T-helper 22 cell (primary cell): ENCODE measurements at regions not wholly inside any gene's neighbourhood (a gene's known extent, or its start where the extent isn't known, plus 50 kb on each side); places are given as distances from the start of the nearest gene placed in this dataset.
"Not testable (repeated sequence)": the region's sequence is repeated elsewhere in the genome, so short reads cannot be mapped to it uniquely, and the experiment has no call there.

ENCODE experiments used
- DNase-seq: peaks from one replicate; pipeline ENCODE4 v3.0.0-alpha.2; 2020; ENCODE audit warnings: low read depth

DNA sequence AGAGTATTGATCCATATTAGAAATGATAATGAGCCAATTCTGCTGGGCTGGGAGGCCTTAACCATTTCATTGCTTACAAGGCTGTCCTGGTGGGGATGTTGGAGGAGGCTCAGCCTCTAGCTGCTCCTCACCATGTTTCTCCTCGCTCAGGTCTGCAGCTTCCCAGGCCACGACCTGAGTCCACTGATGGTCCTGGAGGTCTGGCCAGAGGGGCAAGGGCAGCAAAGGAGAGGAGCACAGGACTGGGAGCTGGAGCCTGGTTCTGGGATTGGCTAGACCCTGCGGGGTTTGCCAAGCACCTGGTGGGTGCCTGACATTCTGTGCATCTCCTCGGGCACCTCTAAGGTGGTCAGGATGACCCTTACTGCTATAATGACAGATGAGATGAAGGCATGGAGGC lies 92.6 kb downstream of the KIF26A start:
- DNase-seq, result no peak

DNA sequence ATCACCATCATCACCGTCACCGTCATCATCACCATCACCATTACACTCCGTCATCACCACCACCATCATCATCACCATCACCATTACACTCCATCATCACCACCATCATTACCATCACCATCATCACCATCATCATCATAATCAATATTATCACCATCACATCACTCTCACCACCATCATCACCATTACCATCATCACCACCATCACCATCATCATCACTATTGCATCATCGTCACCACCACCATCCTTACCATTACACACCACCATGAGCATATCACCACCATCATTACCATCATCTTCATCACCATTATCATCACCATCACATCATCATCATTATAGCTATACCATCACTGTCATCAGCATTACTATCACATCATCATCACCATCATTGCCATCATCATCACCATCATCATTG lies 93.7 kb downstream of the KIF26A start:
- no peak for DNase-seq

DNA sequence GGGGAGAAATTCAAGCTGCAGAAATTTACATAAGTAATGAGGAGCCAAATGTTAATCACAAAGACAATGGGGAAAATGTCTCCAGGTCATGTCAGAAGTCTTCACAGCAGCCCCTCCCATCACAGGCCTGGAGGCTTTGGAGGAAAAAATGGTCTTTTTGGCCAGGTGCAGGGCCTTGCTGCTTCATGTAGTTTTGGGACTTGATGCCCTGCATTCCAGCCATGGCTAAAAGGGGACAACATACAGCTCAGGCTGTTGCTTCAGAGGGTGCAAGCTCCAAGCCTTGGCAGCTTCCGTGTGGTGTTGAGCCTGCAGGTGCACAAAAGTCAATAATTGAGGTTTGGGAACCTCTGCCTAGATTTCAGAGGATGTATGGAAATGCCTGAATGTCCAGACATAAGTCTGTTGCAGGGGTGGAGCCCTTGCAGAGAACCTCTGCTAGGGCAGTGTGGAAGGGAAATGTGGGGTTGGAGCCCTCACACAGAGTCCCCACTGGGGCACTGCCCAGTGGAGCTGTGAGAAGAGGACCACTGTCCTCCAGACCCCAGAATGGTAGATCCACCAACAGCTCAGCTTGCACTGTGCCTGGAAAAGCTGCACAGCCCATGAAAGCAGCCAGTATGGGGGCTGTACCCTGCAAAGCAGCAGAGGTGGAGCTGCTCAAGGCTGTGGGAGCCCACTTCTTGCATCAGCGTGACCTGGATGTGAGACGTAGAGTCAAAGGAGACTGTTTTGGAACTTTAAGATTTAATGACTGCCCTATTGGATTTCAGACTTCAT lies 95.8 kb downstream of the KIF26A start:
- not testable (repeated sequence) for DNase-seq

DNA sequence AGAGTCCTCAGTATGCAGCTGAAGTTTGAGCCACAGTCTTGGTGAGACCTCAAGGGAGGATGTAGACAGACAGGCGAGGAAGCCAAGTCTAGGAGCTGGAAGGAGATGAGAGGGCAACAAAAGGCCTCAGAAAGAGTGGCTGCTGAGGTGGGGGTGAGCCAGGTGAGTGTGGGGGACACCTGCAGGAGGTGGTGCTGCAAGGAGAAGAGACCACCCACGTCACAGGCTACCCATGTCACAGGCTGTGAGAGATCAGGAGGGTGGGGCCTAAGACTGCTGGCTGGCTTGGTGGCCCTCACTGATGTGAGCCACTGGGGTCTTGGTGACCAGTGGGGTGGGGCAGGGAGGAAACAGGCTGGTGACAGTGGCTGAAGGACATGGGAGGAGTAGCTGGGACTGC lies 97.3 kb downstream of the KIF26A start:
- DNase-seq, result no peak

DNA sequence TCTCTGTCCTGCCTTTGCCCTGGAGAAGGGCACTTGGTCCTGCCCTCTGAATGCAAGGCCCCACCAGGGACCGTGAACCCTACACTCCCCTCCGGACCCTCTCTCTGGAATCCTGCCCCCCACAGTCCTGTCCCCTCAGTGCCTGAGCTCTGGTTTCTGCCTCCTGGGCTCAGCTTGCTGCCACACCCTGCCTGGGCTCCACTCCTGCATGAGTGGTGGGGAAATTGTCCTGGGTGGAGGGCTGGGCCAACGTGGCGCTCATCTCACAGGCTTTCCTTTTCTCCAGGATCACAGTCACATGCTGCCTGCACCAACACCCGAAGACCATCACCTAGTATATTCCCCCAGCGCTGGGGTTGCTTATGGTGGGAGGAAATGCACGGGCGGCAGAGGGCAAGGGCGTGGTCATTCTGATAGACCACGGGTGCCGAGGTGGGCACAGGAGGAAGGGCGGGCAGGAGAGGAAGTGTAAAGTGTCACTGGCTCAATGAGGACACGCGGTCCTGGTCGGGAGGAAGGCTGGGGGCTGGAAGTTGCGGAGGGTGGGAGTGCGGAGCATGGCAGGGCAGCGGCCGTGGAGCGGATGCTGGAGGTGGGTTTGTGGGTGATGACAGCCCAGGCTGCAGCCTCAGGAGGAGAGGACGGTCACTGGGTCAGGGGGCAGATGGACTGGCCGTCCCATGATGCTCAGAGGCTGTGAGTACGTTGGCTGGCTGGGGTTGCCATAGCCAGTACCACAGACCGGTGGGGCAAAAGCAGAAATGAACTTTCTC lies 99.5 kb downstream of the KIF26A start:
- DNase-seq, result no peak

DNA sequence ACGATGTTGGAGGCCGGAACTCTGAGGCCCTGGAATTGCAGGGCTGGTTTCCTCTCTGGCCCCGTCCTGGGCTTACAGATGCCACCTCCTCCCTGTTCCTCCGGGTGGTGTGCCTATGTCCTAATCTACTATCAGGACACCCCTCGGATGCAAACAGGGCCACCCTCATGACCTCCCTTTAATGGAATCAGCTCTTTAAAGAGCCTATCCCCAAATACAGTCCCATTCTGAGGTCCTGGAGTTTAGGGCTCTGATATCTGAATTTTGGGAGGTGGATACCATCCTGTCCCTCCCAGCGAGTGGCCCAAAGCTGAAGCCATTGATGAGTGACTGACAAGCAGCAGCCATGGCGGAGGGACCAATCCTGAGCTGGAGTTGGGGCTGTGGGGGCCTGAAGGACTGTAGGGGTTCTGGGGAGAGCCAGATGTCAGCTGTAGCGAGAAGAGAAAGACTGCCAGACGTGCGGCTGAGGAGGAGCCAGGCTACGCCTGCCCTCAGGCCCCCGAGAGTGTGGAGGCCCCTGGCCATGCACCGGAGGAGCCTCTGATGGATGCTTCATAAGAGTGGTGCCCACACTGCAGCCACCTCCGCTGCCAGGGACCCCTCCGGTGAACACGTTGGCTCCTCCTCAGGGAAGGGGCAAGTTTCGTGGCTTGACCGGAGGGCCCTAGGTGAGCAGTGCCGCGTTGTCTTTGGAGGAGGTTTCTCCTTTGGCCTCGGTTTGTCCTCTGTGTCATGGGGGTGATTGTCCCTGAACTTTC lies 100.2 kb downstream of the KIF26A start:
- no peak for DNase-seq

DNA sequence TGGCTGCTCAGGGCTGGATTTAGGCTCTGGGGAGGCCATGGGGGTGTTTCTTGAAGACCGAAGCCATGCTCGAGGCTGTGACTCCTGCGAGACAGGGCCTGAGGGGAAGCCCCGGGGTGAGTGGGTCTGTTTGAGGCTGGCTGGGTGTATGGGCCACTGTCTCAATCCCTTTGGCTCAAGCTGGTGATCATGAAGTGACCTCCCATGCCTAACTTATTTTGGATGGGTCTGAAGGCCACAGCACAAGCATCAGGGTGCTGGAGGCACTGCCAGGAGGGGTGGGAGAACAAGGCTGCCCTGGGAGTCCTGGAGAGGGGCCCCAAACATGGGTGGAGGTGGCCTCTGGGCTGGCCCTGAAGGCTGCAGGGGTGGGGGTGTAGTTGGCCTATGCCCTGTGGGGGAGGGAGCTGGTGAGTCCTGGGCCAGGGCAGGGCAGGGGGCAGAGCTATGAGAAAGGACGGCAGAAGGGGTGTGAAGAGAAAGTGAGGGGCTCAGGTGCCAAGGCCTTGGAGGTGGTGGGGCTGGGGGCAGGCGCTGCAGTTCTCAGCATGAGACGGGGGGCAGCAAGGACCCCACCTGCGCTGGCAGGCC lies 100.9 kb downstream of the KIF26A start:
- no peak for DNase-seq

DNA sequence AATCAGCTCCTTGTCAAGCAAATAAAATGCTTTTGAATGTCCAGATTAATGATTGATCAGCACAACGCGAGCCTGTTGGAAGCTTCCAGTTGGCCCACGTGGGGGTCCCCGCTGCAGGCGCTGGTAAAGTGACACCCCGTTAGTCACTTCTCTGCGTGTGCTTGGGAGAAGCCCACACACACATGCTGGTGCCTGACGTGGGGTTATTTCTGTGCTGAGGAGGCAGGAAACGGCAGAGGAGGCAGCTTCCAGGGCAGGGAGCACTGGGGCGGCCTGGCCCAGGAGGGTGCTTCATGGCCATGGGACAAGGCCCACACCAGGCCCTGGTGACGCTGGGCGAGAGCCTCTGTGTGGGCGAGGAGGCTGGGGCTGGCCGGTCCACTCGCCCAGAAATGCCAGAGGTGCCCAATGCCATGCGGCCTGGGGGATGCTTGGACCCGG lies 101.5 kb downstream of the KIF26A start:
- no peak for DNase-seq

DNA sequence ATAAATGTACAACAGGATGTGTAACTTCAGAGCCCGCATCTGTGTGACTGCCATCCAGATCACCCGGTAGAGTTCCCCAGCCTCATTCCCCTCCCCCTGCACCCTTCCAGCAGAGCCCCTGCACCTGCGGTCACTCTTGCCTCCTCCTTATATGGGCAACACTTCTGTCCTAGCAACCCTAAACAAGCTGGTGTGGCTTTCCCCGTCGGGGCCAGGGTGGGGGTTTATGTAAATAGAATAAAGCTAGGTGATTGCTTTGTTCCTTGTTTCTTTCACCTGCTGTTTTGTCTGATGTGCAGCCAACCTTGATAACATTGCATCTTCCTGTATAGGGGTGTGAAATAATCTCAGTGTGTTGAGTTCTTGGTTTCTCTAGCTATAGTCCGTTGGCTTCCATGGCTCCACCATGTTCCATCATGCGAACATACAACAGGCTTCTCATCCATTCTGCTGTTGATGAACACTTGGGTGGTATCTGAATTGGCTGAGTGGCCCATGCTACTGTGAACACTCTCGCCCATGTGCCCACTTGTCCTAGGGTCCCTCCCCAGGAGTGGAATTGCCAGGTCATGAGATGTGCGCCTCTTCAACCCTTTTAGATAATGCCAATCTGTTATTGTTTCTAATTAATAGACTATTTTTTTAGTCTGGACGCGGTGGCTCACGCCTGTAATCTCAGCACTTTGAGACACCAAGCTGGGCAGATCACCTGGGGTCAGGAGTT lies 102.2 kb downstream of the KIF26A start:
- DNase-seq, result no peak

DNA sequence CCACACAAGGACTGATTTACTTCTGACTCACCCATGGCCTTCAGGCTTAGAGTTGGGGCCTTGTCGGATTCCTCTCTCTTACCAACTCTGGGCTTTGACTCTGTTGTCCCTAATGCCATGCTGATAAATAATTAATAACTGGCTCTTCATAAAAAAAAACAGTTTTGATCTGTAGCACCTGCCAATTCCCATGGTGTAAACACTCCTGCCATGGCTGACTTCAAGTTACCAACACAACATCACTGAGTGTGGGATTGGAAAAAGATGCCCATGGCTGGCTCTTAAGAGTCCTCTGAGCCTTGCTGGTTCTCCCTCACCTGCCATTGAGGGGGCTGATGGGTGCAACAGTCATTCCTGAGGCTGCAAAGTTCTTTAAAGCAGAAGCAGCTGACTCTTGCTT lies 104.8 kb downstream of the KIF26A start:
- no peak for DNase-seq

DNA sequence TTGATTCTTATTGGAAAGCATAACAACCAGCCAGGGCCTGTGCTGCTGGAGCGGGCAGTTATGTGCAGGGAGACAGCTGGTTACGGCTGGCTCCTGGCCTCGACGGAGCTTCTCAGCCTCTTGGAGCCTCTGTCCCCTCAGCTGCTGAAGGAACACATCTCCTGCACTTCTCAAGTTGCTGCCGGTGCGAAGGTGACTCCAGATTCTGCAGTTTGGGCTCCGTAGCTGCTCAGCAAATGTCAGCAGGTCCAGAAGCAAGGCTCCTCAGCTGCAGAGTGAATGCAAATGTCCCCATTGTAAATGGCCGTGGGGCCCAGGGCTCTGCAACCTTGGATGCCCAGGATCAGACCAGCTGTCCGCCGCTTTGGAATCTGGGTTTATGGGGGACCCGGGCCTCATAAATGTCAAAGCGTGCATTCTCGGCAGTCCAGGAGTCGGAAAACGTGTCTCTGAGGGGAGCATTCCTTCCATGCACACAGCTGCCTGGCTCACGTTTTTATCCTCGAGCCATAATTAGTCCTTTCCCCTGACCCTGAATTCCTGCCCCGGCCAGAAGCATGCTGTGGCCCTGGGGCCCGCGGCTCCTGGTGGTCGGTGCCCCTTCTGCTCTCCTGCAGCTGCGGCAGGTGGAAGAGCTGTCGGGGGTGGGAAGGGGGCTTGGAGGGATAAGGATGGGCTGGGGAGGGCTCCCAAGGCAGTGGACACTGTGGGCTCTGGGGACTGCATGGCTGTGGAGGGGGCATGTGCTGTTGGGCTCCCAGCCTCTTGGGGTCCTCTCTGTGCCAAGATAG lies 106.0 kb downstream of the KIF26A start:
- DNase-seq, result no peak

DNA sequence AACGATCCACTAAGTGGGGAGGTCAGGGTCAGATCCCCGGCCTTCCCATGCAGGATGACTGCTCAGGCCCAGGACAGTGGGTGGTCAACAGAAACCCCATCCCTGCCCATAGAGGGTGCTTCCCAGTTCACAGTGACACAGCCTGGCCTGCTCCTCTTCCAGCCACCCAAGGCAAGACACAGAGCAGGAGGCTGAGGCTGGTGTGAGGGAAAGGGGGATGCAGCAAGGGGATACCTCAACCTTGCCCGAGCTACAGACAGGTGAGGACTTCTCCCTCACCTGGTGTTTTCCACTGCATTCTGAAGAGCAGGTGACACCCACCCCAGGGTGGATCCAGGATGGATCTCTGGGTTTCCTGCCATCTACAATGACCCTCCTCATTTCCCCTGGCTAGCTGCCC lies 106.7 kb downstream of the KIF26A start:
- no peak for DNase-seq

DNA sequence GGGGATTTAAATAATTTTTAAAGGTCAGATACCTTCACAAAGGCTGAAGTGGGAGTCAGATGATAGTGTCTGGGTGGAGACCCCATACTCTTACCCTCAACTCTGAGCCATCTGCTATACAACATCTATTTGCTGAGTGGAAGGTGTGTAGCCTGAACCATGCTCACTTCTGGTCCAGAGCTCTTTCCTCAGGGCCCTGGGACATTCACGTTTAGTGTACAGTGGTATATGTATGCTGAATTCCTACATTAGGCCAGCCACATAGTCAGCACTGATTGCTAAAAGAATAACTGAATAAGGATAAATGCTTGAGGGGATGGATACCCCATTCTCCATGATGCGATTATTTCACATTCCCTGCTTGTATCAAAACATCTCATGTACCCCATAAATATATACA lies 107.3 kb downstream of the KIF26A start:
- DNase-seq, result no peak

DNA sequence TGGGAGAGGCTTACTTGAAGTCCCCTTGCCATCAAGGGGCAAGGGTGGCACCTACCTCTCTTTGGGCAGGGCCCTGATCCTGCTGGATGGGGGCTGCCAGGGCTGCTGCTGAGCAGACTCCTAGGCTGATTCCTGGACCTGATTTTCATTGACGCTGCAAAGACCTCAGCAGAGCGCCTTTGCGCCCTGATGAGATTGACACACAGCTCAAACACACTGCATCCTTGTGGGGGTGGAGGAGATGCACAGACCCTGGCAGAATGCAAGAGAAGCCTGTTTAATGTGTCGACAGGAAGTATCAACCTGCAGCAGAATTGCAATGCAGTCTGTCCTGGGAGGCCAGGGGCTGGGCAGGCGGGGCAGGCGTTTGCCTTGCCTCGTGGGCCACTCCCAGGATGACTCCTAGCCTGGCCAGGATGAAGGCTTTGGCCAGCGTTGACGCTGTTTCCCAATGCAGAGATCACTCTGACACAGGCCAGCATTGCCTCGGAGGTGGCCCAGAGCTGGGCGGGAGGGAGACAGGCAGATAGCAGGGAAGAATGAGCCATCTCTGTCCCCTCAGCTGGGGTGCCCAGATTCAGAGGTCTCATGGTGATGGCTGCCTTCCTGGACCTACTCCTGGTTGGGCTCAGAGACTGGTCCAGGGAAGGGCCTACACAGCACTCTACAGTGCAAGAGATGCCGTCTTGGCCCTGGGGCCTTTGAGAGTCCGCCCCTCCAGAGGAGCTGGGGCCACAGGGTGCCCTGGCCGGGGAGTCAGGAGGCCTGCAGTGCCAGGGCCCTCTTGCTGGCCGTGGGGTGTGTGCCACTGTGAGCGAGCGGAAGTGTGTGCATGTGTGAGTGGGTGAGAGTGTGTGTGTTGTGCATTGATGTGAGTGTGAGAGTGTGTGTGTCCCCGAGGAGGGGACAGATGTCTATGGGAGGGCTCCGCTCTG lies 108.3 kb downstream of the KIF26A start:
- DNase-seq, result no peak

DNA sequence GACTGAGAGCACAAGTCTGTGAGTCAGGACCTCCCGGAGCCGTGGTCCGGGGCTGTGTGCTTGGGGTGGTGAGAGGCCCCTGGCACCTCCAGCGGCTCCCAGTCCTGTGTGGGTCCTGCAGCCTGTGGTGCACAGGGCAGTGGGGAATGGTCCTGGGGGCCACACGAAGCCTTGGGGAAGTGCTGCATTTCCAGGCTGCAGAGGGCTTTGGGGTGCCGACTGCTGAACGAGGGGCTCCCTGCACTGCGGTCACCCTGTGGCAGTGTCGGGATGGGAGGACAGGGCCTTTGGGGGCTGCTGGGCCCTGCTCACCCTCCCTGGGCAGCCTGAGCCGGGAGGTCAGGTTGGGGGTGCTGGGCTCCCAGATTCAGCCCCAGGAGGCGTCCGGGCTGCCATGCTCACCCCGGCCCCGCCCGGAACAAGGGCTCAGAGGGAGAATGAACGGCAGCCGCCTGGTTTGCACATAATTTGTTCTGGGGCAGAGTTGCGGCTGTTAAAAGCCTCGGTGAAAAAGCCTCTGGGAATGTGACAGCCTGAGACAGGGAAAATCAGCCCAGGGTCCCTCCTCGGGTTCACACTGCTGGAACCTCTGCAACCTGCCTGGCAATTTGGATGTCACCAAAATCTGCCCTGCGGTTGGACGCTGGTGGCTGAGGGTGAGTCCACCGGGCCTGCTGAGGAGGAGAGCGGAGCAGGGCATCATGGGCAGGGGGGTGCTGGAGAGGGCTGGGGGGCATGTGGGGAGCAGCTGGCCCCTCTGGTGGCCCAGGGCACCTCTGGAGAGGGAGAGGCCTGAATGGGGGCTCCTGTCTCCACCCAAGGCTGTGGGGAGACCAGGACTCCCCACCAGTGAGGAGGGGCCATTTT lies 109.2 kb downstream of the KIF26A start:
- no peak for DNase-seq

DNA sequence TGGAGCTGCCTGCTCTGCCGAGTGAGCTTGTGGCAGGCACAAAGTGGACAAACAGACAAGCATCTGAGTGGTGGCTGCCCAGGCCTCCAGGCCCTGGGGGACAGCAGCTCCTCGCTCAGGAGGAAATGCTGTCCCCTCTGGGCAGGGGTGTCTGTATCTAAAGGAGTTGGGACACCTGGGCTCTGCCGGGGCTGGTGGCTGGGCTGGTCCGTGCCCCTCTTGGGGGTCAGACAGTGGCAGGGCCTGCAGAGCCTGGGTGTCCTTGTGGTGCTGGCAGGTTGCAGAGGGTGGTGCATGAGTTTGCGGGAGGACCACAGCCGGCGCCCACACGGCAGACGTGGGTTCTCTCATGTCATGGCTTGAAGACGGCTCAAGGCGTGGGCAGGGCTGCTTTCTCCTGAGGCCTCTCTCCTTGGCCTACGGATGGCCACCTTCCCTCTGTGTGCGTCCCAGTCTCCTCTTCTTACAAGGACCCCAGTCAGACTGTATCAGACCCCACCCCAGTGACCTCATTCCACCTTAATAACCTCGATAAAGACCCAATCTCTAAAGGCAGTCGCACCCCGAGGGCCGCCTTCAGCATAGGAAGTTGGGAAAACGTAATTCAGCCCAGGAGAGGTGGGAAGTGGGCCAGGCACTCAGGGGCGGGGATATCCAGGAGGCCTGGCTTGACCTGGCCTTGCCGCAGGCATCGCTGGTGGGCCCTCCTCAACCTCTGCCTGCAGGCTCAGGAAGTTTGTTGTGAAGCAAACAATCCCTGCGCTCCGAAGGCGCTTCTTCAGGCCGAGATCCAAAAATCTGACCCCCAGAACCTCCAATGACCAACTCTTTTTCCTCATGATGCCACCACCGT lies 110.0 kb downstream of the KIF26A start:
- DNase-seq, result no peak

DNA sequence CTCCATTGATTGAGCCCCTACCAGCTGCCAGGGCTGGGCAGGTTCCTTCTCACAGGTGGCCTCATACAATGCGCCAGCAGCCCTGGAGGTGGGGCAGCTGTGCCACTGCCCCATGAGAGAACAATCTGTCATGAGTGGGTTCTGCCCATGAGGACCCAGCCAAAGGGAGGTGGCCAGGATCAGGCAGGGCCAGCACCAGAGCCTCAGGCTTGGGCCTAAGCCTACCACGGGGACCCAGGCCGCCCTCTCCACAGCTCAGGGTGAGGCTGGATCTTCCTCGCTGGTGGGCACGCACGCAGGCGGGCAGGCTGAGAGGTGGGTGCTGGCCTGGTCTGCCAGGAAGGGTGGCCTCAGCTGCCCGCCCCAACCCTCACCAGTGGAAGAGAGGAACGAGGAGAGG lies 110.7 kb downstream of the KIF26A start:
- no peak for DNase-seq

DNA sequence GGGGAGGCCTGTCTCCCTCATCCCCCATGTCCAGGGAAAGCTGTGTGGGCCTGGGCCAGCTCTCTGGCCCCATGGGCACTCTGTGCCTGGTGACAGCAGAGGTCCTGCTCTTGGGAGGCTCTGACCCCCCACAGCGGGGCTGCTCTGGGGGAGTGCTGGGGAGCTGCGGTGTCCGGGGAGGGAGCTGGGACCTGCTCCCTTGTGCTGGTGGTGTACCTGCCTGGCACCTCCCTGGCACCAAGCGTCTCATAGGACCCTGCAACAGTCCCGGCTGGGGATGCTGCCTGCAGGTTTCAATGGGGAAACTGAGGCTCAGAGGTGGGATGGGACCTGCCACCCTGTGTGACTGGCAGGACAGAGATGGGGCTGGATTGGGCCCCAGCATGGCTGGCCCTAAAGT lies 111.3 kb downstream of the KIF26A start:
- DNase-seq, result no peak
